ENCODE measurements at regions not wholly inside any gene's neighbourhood (a gene's known extent, or its start where the extent isn't known, plus 50 kb on each side); places are given as distances from the start of the nearest gene placed in this dataset.

- TF ChIP-seq REST (IDR thresholded peaks at IDR 0.05; ENCODE audit: low read depth) (no peak), MAX (IDR thresholded peaks at IDR 0.05) (no peak), ZBTB7A (IDR thresholded peaks at IDR 0.05; ENCODE audit: low read depth) (no peak), RAD21 (IDR thresholded peaks at IDR 0.05; ENCODE audit: low read depth) (no peak), CREB1 (IDR thresholded peaks at IDR 0.05; ENCODE audit: low read depth) (no peak), EP300 (IDR thresholded peaks at IDR 0.05; ENCODE audit: borderline replicate concordance) (no peak), TAF1 (IDR thresholded peaks at IDR 0.05; ENCODE audit: low read depth) (no peak), NFIC (IDR thresholded peaks at IDR 0.05) (no peak), TCF12 (IDR thresholded peaks at IDR 0.05; ENCODE audit: low read depth) (no peak), YY1 (IDR thresholded peaks at IDR 0.05; ENCODE audit: low read depth) (no peak), USF1 (IDR thresholded peaks at IDR 0.05) (no peak)
Observed at GRCh38 chr12:127861406-127861805, 405.6 kb upstream of the TMEM132C start.
